ENCODE measurements at regions not wholly inside any gene's neighbourhood (a gene's known extent, or its start where the extent isn't known, plus 50 kb on each side); places are given as distances from the start of the nearest gene placed in this dataset.
"Not testable (repeated sequence)": the region's sequence is repeated elsewhere in the genome, so short reads cannot be mapped to it uniquely, and the experiment has no call there.

GRCh38 chr10:25076506-25077177 lies 60.2 kb downstream of the THNSL1 start:
- no peak for DNase-seq

- DNase-seq, result no peak
These were observed 62.4 kb downstream of the THNSL1 start for GRCh38 chr10:25078658-25079431.

- DNase-seq, result peak in 13 of 14 donors; percentile 33 to 86 (median 83)
These were observed 64.6 kb downstream of the THNSL1 start for GRCh38 chr10:25080880-25081581.

GRCh38 chr10:25082276-25083204 lies 66.1 kb downstream of the THNSL1 start:
- peak in 3 of 14 donors; percentile 20 to 32 (median 30) for DNase-seq

GRCh38 chr10:25083546-25084111 lies 67.2 kb downstream of the THNSL1 start:
- peak in 11 of 14 donors; percentile 19 to 79 (median 54) for DNase-seq

- no peak for DNase-seq
These were observed 68.0 kb downstream of the THNSL1 start for GRCh38 chr10:25084447-25084846.

- DNase-seq, result no peak
These were observed 78.2 kb downstream of the THNSL1 start for GRCh38 chr10:25094590-25094989.

GRCh38 chr10:25097669-25098411 lies 77.0 kb upstream of the GPR158 start:
- DNase-seq, result no peak

GRCh38 chr10:25100141-25100540 lies 74.7 kb upstream of the GPR158 start:
- no peak for DNase-seq

- no peak for DNase-seq
These were observed 73.2 kb upstream of the GPR158 start for GRCh38 chr10:25101461-25102146.

- DNase-seq, result no peak
These were observed 72.5 kb upstream of the GPR158 start for GRCh38 chr10:25102147-25102822.

- no peak for DNase-seq
These were observed 71.1 kb upstream of the GPR158 start for GRCh38 chr10:25103703-25104102.

GRCh38 chr10:25104441-25104840 lies 70.4 kb upstream of the GPR158 start:
- peak in 1 of 14 donors; percentile 11 for DNase-seq

GRCh38 chr10:25105262-25105661 lies 69.5 kb upstream of the GPR158 start:
- DNase-seq, result no peak

- DNase-seq, result no peak
These were observed 69.0 kb upstream of the GPR158 start for GRCh38 chr10:25105743-25106260.

- DNase-seq, result no peak
These were observed 67.0 kb upstream of the GPR158 start for GRCh38 chr10:25107756-25108155.

- DNase-seq, result not testable (repeated sequence)
These were observed 64.9 kb upstream of the GPR158 start for GRCh38 chr10:25109896-25110295.

- DNase-seq, result no peak
These were observed 62.8 kb upstream of the GPR158 start for GRCh38 chr10:25112016-25112415.

Measured in C1 segment of cervical spinal cord (tissue), 14 donors.